COR-L47 (cell line): ENCODE measurements at regions not wholly inside any gene's neighbourhood (a gene's known extent, or its start where the extent isn't known, plus 50 kb on each side); places are given as distances from the start of the nearest gene placed in this dataset.

Source experiments
- DNase-seq: peaks from one replicate; lab custom pipeline; 2025; lab: John Stamatoyannopoulos, UW

GRCh38 chr2:21633466-21633865 lies 509.7 kb downstream of the TDRD15 start:
- peak; percentile 19 for DNase-seq

GRCh38 chr2:21633911-21634310 lies 510.1 kb downstream of the TDRD15 start:
- DNase-seq: no peak

- no peak for DNase-seq
Measured at GRCh38 chr2:21640046-21640445, 516.3 kb downstream of the TDRD15 start.

- no peak for DNase-seq
Measured at GRCh38 chr2:21642647-21643046, 518.9 kb downstream of the TDRD15 start.

- no peak for DNase-seq
Measured at GRCh38 chr2:21643180-21643579, 519.4 kb downstream of the TDRD15 start.

- no peak for DNase-seq
Measured at GRCh38 chr2:21644266-21644665, 520.5 kb downstream of the TDRD15 start.

- DNase-seq: no peak
Measured at GRCh38 chr2:21646345-21646744, 522.6 kb downstream of the TDRD15 start.

- DNase-seq: no peak
Measured at GRCh38 chr2:21650569-21650968, 526.8 kb downstream of the TDRD15 start.

- no peak for DNase-seq
Measured at GRCh38 chr2:21655136-21655535, 531.4 kb downstream of the TDRD15 start.

GRCh38 chr2:21656330-21657075 lies 532.7 kb downstream of the TDRD15 start:
- DNase-seq: no peak

GRCh38 chr2:21657445-21657844 lies 533.7 kb downstream of the TDRD15 start:
- no peak for DNase-seq

GRCh38 chr2:21658269-21658668 lies 534.5 kb downstream of the TDRD15 start:
- no peak for DNase-seq

GRCh38 chr2:21658907-21659477 lies 535.2 kb downstream of the TDRD15 start:
- DNase-seq: no peak

GRCh38 chr2:21664083-21664482 lies 540.3 kb downstream of the TDRD15 start:
- DNase-seq: no peak

- no peak for DNase-seq
Measured at GRCh38 chr2:21667638-21668037, 543.9 kb downstream of the TDRD15 start.

- DNase-seq: no peak
Measured at GRCh38 chr2:21668078-21668710, 544.4 kb downstream of the TDRD15 start.

- no peak for DNase-seq
Measured at GRCh38 chr2:21676041-21676440, 552.3 kb downstream of the TDRD15 start.

GRCh38 chr2:21676676-21677075 lies 552.9 kb downstream of the TDRD15 start:
- DNase-seq: no peak

GRCh38 chr2:21683838-21684237 lies 560.1 kb downstream of the TDRD15 start:
- no peak for DNase-seq

GRCh38 chr2:21687589-21687988 lies 563.8 kb downstream of the TDRD15 start:
- no peak for DNase-seq

GRCh38 chr2:21690005-21690404 lies 566.2 kb downstream of the TDRD15 start:
- DNase-seq: no peak

GRCh38 chr2:21693081-21693480 lies 569.3 kb downstream of the TDRD15 start:
- no peak for DNase-seq

- DNase-seq: no peak
Measured at GRCh38 chr2:21694079-21694878, 570.5 kb downstream of the TDRD15 start.
